Neural progenitor cell (in vitro differentiated cells): ENCODE measurements at regions not wholly inside any gene's neighbourhood (a gene's known extent, or its start where the extent isn't known, plus 50 kb on each side); places are given as distances from the start of the nearest gene placed in this dataset.

Experiments used
- EZH2 ChIP-seq: fragments of 200-600 bp; sonication (generic); IDR thresholded peaks from 2 replicates; pipeline ENCODE4 v1.6.1; 2017; ENCODE audit warnings: antibody characterized with exemption, mild to moderate bottlenecking, moderate library complexity
- EZH2phosphoT487 ChIP-seq: fragments of 200-600 bp; sonication (generic); IDR thresholded peaks from 2 replicates; pipeline ENCODE4 v1.6.1; 2017; ENCODE audit warnings: antibody characterized with exemption
- TF ChIP-seq, protein P1 (sequence below): fragments of 200-600 bp; sonication (generic); IDR thresholded peaks from 2 replicates; pipeline ENCODE4 v1.5.1; 2017; ENCODE audit warnings: antibody characterized with exemption, mild to moderate bottlenecking

DNA sequence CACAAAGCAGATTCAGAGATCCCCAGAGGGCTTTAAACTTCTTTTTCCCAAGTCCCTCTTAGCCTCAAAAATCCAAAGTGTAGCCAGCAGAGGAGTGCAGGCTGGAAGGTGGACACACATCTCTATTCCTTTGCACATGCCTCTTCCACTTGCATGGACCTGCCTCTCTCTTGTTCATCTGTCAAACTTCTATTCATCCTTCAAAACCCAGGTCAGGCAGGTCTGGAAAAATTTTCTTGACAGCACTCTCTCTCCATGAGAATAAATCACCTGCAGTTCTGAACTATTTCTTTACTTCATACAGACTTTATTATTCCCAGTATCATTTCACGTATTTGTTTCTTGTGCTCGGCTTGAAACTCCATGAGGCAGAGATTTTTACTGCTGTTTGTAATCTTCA lies 127.5 kb downstream of the SS18 start:
- TF ChIP-seq, protein P1, sequence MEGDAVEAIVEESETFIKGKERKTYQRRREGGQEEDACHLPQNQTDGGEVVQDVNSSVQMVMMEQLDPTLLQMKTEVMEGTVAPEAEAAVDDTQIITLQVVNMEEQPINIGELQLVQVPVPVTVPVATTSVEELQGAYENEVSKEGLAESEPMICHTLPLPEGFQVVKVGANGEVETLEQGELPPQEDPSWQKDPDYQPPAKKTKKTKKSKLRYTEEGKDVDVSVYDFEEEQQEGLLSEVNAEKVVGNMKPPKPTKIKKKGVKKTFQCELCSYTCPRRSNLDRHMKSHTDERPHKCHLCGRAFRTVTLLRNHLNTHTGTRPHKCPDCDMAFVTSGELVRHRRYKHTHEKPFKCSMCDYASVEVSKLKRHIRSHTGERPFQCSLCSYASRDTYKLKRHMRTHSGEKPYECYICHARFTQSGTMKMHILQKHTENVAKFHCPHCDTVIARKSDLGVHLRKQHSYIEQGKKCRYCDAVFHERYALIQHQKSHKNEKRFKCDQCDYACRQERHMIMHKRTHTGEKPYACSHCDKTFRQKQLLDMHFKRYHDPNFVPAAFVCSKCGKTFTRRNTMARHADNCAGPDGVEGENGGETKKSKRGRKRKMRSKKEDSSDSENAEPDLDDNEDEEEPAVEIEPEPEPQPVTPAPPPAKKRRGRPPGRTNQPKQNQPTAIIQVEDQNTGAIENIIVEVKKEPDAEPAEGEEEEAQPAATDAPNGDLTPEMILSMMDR: no peak
- TF ChIP-seq EZH2 (no peak), EZH2phosphoT487 (no peak)
